OCI-LY7 (cell line): ENCODE measurements at regions not wholly inside any gene's neighbourhood (a gene's known extent, or its start where the extent isn't known, plus 50 kb on each side); places are given as distances from the start of the nearest gene placed in this dataset.

Experiments used
- CTCF ChIP-seq: fragments of 200-600 bp; sonication (generic); conservative IDR thresholded peaks from 2 replicates; pipeline ENCODE4 v1.5.1; 2014; ENCODE audit warnings: mild to moderate bottlenecking, antibody characterized with exemption, low read length, moderate library complexity, mixed read lengths
- EZH2phosphoT487 ChIP-seq: fragments of 200-600 bp; sonication (generic); IDR thresholded peaks from 2 replicates; pipeline ENCODE4 v1.6.1; 2018; ENCODE audit warnings: low read depth, borderline replicate concordance, mild to moderate bottlenecking, mixed run types, antibody characterized with exemption, low read length, moderate library complexity, mixed read lengths

- TF ChIP-seq CTCF (no peak), EZH2phosphoT487 (no peak)
These were observed 339.3 kb downstream of the BCL11B start for GRCh38 chr14:98932431-98933325.
